Stimulated activated CD4-positive, alpha-beta T cell treated with anti-CD3 and anti-CD28 coated beads, Interleukin-15, amount 100 ng/mL, for 24 hours (primary cell): ENCODE measurements at regions not wholly inside any gene's neighbourhood (a gene's known extent, or its start where the extent isn't known, plus 50 kb on each side); places are given as distances from the start of the nearest gene placed in this dataset.

Experiments
- DNase-seq: peaks from one replicate; pipeline ENCODE4 v3.0.0-alpha.2; 2020

DNA sequence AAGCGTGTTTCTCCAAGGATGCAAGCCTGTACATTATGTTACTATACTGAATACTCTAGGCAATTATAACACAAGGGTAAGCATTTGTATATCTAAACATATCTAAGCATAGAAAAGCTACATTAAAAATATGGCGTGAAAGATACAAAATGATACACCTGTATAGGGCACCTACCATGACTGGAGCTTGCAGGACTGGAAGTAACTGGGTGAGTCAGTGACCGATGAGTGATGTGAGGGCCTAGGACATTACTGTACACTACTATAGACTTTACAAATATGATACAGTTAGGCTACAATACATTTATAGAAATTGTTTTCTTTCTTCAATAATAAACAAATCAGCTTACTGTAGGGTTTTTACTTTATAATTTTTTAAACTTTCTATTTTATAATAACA, 1127.2 kb upstream of the LRRN3 start:
- DNase-seq, result no peak

- no peak for DNase-seq
Measured at GRCh38 chr7:109964780-109965179, 1126.1 kb upstream of the LRRN3 start.

GRCh38 chr7:109967406-109967805, 1123.5 kb upstream of the LRRN3 start:
- no peak for DNase-seq

DNA sequence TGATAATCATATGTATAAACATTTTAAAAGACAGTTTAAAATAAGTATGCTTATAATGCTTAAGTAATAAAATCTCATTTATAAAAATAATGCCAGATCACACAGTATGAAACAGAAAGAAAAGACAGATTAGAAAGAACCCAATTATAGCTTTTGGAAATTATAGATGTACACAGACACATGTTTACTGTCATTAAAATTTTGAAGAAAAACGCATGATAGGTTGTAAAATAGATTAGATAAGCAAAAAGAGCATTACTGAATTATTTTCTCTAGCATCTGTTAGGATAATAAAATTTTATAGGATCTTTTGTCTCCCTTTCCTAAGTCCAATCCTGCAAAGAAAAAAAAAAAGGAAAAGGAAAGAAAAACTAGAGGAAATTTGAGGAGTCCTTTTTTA, 1107.3 kb upstream of the LRRN3 start:
- DNase-seq, result no peak

DNA sequence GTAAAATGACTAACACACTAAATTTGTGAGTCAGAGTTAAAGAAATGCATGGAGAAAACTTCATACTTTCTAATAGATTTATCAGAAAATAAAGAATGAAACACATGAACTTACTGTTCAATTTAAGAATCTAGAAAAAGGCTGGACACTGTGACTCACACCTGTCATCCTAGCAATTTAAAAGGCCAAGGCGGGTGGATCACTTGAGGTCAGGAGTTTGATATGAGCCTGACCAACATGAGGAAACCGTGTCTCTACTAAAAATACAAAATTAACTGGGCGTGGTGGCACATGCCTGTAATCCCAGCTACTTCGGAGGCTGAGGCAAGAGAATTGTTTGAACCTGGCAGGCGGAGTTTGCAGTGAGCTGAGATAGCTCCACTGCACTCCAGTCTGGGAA, 1106.2 kb upstream of the LRRN3 start:
- DNase-seq, result no peak

DNA sequence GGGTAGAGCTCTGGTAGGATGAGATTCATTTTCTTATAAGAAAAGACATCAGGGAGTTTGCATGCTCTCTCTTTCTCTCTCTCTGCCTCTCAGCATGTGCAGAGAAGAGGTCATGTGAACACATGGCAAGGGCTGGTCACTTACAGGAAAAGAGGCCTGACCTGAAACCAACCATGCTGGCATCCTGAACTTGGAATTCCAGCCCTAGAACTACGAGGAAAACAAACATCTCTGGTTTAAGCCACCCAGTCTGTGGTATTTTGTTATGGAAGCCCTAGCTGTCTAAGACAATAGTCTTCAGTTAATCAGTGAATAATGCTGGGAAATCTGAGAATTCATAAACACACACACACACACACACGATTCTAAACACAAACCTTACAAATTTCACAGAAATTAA, 1104.2 kb upstream of the LRRN3 start:
- DNase-seq, result no peak

DNA sequence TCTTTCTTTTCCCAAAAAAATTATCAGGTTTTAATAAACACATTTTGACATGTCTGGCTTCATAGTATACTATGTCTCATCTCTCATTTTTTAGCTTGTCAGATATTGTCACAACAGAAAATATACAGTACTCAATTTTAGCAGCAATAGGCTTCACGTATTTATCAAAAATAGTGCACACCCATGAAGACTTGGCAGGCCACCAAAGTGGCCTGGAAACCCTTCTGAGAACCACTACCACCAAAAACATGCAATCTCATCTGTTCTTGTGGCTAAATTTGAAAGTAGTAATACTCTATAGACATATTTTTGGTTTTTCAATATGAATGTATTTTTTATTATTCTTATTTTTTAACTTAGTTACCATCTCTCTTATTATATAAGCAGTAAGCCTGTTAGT, 1094.5 kb upstream of the LRRN3 start:
- no peak for DNase-seq

GRCh38 chr7:109996927-109997326, 1094.0 kb upstream of the LRRN3 start:
- no peak for DNase-seq

DNA sequence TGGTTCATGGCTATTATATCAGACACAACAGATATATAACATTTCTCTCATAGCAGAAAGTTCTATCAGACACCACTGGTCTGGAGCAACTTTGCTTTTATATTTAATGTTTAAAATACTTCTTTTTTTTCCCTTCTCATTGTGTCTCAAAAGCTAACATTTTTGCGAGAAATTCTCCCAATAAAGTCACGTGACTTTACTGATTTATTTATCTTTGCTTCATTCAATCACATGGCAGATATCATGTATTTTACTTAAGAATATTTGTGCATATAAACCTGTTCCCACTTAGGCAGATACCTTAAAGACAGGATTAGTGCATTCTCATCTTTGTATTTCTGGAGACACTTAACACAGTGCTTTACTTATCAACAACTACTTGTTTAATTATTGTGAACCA, 1093.1 kb upstream of the LRRN3 start:
- DNase-seq, result no peak

GRCh38 chr7:110001254-110001938, 1089.5 kb upstream of the LRRN3 start:
- no peak for DNase-seq

DNA sequence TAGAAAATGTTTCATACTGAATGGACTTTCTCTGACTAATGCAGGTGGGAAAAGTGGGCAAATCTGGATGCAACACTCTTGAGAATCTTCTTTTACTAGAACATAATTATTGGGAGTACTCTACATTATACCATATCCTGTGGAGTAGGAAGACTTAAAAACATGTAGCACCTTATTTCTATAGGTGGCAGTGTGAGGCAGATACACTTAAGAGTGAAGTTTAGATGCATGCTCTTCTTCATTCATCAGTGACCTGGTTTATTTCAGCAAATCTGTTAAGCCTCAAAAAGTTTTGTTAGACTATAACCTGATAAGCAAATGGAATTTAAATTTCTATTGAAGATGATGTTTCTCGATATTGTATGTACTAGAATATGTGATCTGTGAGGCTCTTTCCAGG, 1087.1 kb upstream of the LRRN3 start:
- DNase-seq, result no peak

GRCh38 chr7:110007320-110008063, 1083.4 kb upstream of the LRRN3 start:
- DNase-seq, result no peak

DNA sequence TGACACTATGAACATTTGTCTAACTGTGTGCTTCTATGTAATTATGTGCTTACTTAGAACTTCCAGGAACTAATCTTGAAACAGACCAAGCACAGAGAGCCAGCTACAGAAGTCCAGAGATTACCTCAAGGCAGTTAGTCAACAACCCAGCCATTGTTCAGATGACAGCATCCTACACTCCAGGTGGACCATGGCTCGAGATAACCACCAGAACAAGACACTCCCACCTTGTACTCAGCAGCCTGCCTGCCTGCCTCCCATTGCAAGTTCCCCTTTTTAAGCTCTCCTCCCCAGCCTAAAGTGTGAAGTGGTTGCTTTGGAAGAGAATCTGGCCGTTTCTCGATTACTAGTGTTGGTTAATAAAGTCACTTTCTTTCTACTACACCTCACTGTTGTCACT, 1080.6 kb upstream of the LRRN3 start:
- DNase-seq, result no peak

DNA sequence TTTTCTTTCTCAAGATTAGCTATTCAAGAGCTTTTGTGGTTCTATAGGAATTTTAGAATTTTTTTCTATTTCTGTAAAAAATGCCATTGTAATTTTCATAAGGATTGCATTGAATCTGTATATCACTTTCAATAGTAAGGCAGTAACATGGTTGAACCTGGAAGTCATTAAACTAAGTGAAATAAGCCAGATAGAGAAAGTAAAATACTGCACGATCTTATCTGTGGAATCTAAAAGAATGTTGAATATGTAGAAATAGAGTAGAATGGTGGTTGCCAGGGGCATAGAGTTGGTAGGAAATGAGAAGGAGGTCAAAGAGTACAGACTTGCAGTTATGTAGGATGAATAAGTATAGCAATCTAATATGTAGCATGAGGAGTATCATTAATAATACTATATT, 1073.5 kb upstream of the LRRN3 start:
- DNase-seq, result no peak

DNA sequence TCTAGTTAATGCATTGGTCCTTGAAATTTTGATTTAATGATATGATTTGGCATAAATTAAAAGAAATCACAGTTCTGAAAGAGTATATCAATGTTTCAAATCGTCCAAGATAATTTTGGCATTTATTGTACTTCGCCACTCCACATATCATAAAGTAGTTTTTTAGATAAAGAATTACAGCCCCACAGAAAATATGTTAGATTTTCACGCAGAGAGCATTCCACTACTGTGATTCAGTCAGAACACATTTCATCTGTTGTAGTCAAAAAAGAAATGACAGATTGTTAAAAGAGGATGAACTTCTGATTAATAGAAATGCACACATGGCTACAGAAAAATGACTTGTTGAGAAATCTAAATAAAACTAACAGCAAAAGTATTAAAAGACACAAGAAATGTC, 1063.5 kb upstream of the LRRN3 start:
- DNase-seq, result no peak

GRCh38 chr7:110043519-110043918, 1047.4 kb upstream of the LRRN3 start:
- DNase-seq, result no peak

DNA sequence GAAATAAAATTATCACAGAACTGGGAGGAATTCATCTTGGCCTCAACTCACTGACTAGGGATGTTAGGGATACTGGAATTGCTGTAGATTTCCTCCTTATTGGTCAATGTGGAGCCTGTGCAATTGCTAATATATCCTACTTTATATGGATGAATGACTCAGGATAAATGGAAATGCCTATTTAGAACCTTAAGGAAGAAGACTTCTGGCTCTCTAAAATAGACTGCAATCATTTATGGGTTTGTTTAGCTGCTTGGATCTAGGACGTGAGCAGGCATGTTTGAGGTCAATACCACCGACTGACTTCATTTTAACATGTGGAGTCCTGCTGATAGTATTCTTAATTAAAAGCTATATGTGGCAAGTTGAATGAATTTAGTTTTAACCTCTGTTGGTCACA, 1040.1 kb upstream of the LRRN3 start:
- no peak for DNase-seq

DNA sequence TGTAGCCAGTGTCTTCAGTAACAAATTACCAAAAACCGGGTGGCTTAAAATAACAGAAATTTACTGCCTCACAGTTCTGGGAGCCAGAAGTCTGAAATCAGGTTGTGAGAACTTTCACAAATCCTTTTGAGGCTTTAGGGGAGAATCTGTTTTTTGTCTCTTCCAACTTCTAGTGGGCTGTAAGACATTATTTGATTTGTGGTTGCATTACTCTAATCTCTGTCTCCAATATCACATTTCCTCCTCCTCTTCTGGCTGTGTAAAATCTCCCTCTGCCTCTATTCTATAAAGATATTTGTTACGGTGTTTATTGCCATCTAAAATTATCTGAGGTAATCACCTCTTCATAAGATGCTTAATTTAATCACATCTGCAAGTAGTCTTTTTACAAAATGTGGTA, 1039.6 kb upstream of the LRRN3 start:
- DNase-seq, result no peak

- DNase-seq, result no peak
Measured at GRCh38 chr7:110056331-110056730, 1034.6 kb upstream of the LRRN3 start.

DNA sequence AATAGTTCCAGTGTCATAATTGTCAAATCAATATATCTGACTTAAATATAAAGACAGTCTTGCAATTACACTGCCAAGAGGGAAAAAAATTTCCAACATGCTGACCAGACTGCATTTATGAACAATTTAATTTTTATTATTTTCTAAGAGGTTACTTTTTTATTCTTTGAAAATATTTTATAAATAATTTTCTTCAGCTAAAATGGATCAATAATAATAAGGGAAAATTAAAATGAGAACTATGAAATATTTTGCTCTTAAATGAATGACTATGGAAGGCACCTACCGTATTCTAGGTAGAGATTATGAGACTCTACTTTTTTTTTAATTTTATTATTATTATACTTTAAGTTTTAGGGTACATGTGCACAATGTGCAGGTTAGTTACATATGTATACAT, 1032.5 kb upstream of the LRRN3 start:
- no peak for DNase-seq

DNA sequence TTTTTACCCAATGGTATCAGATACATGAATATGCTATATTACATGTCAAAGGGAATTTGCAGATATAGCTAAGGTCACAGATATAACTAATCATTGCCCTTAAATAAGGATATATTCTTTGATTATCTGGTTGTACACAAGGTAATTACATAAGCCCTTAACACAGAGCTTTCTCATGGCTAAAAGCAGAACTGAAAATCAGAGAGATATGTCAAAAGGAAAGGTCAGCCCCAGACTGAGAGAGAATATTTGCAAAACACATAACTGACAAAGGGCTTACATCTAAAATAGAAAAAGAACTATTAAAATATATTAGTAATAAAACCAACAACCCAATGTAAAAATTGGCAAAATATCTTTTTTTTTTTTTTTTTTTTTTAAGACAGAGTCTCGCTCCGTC, 1029.5 kb upstream of the LRRN3 start:
- DNase-seq, result no peak

DNA sequence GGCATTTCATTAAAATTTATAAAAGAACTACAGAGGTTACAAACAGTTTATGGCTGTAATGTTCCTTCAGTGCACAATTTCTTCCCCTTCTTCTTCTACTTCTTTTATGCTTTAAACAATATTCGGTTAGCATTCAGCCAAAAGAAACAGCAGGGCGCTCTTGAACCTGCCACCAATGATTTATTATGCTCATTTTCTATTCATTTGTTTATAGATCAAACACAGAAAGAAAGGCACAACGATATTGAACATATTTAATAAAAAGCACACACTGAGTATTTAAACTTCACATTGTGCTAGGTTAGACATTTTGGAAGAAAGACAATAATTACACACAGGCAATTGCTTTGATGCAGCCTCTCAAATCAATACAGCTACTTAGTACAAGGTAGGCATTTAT, 1025.8 kb upstream of the LRRN3 start:
- DNase-seq, result no peak

GRCh38 chr7:110066843-110067242, 1024.1 kb upstream of the LRRN3 start:
- no peak for DNase-seq

DNA sequence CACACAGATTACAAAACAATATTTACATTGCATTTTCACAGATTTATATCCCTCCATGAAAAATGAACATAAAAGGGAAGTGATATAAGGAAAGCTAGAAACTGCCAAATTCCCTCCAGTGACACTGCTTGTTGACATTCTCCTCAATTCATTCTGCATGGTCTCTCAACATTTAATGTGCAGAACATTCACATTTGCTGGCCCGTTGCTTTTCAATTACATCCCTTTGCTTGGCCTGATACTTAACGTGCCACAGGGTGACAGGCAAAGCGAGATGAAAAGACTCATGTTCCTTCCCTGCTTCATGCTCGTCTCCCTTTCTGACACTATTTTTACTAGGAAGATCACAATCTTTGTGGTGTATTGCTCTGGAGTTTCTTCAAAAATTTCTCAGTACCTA, 1019.7 kb upstream of the LRRN3 start:
- no peak for DNase-seq

DNA sequence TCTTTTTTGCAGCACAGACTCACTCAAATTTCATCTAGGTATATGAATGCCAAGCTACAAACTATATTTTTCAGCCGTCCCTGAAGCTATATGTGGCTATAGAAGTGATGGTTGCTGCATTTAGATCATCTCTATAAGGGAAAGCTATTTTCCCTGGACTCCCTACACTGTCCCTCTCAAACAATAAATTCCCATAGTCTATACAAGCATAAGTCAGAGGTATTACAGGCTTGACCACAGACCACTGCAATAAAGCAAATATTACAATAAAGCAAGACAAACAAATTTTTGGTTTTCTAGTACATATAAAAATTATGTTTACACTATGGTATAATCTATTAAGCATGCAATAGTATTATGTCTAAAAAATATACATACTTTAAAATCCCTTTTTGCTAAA, 1015.5 kb upstream of the LRRN3 start:
- no peak for DNase-seq
